GM18519 (cell line): ENCODE measurements at regions not wholly inside any gene's neighbourhood (a gene's known extent, or its start where the extent isn't known, plus 50 kb on each side); places are given as distances from the start of the nearest gene placed in this dataset.
"Not testable (repeated sequence)": the region's sequence is repeated elsewhere in the genome, so short reads cannot be mapped to it uniquely, and the experiment has no call there.

Experiments
- ATAC-seq: cut with Tn5 transposase; IDR thresholded peaks from one replicate; pipeline ENCODE4 v1.9.1; 2021; ENCODE audit warnings: mild to moderate bottlenecking, moderate library complexity; ENCODE audit not compliant: unreplicated experiment, low FRiP score

- ATAC-seq = no peak
Measured at GRCh38 chrX:11016728-11017127, 94.4 kb upstream of the HCCS start.

GRCh38 chrX:11022588-11022987 lies 88.5 kb upstream of the HCCS start:
- ATAC-seq = not testable (repeated sequence)

GRCh38 chrX:11039926-11040325 lies 71.2 kb upstream of the HCCS start:
- no peak for ATAC-seq

GRCh38 chrX:11040405-11040804 lies 70.7 kb upstream of the HCCS start:
- ATAC-seq = no peak

GRCh38 chrX:11040996-11041395 lies 70.1 kb upstream of the HCCS start:
- ATAC-seq = no peak

GRCh38 chrX:11050013-11050412 lies 61.1 kb upstream of the HCCS start:
- ATAC-seq = no peak

- no peak for ATAC-seq
Measured at GRCh38 chrX:11053351-11053750, 57.8 kb upstream of the HCCS start.

GRCh38 chrX:11056322-11057176 lies 54.6 kb upstream of the HCCS start:
- no peak for ATAC-seq

- no peak for ATAC-seq
Measured at GRCh38 chrX:11059933-11060332, 51.2 kb upstream of the HCCS start.
